GM18907 (cell line): ENCODE measurements at regions not wholly inside any gene's neighbourhood (a gene's known extent, or its start where the extent isn't known, plus 50 kb on each side); places are given as distances from the start of the nearest gene placed in this dataset.
"Not testable (repeated sequence)": the region's sequence is repeated elsewhere in the genome, so short reads cannot be mapped to it uniquely, and the experiment has no call there.

ENCODE experiments used
- ATAC-seq: cut with Tn5 transposase; IDR thresholded peaks from one replicate; pipeline ENCODE4 v1.9.1; 2021; ENCODE audit warnings: mild to moderate bottlenecking, moderate library complexity; ENCODE audit not compliant: unreplicated experiment

DNA sequence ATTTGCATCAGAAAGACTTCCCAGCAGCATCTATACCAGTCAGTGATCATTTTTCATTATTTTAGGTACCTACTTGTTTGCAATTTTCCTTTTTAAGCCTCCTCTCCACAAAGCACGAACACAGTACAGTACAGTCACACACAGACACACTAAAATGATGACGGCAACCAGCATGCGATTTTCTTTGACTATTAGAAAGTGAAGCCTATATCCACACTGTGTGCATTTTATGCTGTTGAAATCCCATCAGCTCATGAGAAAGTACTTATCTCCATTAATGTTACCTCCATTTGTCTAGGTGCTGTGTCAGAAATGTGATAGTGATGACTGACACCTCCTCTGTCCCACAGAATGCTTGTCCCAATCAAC lies 294.7 kb upstream of the MEIS2 start:
- no peak for ATAC-seq

GRCh38 chr15:37397266-37398022 lies 297.1 kb upstream of the MEIS2 start:
- no peak for ATAC-seq

- ATAC-seq, result no peak
These were observed 315.8 kb upstream of the MEIS2 start for GRCh38 chr15:37416103-37416502.

DNA sequence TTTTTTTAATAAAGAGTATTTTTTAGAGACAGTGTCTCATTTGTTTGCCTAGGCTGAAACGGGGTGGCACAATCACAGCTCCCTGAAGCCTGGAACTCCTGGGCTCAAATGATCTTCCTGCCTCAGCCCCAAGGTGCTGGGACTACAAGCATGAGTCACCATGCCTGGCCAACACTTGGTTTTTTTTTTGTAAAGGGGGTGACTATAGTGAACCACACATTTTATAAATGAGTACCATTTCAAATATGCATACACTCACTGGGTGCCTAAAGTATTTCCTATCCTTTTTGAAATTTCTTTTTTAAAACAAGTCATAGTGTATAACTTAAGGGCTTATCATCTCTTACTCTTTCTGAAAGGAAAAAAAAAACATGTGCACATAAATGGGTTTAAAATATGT lies 325.2 kb upstream of the MEIS2 start:
- no peak for ATAC-seq

DNA sequence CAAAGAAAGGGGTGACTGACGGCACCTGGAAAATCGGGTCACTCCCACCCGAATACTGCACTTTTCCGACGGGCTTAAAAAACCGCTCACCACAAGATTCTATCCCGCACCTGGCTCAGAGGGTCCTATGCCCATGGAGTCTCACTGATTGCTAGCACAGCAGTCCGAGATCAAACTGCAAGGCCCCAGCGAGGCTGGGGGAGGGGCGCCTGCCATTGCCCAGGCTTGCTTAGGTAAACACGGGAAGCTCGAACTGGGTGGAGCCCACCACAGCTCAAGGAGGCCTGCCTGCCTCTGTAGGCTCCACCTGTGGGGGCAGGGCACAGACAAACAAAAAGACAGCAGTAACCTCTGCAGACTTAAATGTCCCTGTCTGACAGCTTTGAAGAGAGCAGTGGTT lies 327.0 kb upstream of the MEIS2 start:
- ATAC-seq, result not testable (repeated sequence)

GRCh38 chr15:37446921-37447320 lies 346.6 kb upstream of the MEIS2 start:
- ATAC-seq, result no peak

DNA sequence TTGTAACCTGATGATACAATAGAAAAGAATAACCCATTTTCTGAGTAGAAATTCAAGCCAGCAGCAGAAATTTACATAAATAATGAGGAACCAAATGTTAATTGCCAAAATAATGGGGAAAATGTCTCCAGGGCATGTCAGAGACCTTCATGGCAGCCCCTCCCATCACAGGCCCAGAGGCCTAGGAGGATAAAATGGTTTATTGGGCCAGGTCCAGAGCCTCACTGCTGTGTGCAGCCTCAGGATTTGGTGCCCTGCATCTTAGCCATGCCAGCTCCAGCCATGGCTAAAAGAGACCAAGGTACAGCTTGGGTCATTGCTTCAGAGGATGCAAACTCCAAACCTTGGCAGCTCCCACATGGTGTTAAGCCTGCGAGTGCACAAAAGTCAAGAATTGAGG lies 352.1 kb upstream of the MEIS2 start:
- ATAC-seq, result no peak

DNA sequence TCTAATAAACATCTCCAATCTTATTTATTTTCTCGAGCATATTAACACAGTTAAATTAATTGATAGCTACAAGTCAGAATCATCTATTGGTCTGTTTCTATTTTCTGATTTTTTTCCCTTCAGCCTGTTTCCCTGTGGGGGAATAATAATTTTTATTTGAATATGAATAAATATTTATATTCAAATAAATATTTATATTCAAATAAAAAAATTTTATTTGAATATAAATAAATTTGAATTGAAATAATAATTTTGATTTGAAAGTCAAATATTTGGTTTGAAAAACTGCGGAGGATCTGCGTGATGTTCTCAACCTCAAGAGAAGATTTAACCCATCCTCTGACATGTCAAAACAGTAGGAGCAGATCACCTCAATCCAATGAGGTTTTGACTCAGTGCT lies 380.1 kb upstream of the MEIS2 start:
- ATAC-seq, result no peak

- no peak for ATAC-seq
These were observed 380.8 kb upstream of the MEIS2 start for GRCh38 chr15:37481126-37481525.

- ATAC-seq, result no peak
These were observed 383.4 kb upstream of the MEIS2 start for GRCh38 chr15:37483779-37484178.

DNA sequence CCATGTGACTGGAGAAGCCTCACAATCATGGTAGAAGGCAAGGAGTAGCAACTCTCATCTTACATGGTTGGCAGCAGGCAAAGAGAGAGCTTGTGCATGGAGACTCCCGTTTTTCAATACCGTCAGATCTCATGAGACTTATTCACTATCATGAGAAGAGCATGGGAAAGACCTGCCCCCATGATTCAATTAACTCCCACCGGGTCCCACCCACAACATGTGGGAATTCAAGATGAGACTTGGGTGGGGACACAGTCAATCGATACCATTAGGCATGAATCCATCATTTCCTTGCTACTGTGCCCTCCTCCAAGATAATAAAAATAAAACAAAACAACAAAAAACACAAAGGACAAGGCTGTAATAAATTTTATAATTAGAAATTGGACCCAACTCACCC lies 384.7 kb upstream of the MEIS2 start:
- ATAC-seq, result no peak

GRCh38 chr15:37490707-37491106 lies 390.4 kb upstream of the MEIS2 start:
- ATAC-seq, result no peak

DNA sequence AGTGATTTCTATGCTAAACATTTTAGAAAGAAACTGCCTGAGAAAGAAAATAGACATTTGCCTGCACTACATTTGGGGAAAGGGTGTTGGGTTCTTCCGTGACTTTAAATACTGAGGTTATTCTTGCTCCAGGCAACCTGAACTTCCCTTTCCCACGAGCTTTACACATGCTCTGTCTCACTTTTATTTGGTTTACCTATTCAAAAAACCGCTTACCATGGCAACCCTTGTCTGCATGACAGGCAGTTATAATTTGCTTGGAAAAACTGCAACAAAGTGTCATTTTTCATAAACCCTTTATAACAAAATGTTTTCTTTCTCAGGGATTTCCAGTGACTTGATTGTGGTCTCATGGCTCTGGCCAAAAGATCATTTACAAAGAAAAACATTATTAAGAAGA lies 416.3 kb upstream of the MEIS2 start:
- no peak for ATAC-seq

DNA sequence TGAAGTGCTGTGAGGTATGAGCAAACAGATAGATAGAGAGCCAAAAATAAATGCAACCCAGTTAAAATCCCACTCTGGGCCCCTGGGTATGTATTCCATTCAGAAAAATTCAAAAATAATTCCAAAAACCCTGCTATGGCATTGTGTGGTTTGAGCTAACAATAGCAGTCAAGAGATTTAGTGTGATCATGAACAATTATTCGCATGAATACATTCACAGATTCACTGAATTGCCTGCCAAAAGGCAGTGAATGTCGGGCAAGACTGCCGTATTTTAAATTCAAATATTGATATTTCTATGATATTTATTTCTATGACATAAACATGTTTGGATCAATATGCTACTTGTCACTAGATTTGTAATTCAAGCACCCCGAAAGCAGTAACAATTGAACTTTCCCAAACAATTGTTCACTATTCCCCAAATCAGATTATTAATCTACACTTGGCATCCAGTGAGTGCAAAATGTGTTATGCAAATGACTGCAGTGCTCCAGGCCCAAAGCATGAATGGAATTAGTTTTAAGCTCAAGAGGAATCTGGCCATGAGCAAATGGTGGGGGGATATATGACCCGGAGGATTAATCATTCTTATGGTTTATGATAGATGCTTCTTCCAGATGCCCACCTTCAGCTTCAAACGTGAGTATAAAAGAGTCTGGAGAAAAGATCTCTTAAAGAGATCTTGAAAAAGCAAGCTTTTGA lies 417.0 kb upstream of the MEIS2 start:
- ATAC-seq, result no peak

DNA sequence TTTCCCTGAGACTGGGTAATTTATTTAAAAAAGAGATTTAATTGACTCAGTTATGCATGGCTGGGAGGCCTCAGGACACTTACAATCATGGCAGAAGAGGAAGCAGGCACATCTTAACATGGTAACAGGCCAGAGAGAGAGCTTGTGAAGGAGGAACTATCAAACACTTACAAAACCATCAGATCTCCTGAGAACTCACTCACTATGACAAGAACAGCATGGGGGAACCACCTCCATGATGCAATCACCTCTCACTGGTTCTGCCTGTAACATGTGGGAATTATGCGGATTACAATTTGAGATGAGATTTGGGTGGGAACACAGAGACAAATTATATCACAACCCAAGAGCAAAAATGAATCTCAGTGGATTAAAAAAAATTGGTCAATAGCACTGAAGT lies 416.0 kb upstream of the TMCO5A start:
- no peak for ATAC-seq

GRCh38 chr15:37520026-37520425 lies 414.4 kb upstream of the TMCO5A start:
- ATAC-seq, result no peak

GRCh38 chr15:37520882-37521281 lies 413.6 kb upstream of the TMCO5A start:
- ATAC-seq, result no peak

DNA sequence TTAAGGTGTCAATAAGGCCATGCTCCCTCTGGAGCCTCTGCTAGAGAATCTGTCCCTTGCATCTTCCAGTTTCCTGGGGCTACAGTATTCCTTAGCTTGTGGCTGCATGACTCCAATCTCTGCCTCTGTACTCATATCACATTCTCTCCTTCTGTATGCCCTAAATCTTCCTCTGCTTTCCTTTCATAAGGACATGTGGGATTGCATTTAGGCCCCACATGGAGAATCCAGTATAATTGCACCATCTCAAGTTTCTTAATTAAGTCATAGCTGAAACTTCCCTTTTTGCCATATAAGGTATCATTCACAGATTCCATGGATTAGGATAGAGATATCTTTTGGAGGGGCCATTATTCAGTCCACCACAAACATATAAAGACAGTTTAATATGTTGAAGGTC lies 409.8 kb upstream of the TMCO5A start:
- ATAC-seq, result no peak

DNA sequence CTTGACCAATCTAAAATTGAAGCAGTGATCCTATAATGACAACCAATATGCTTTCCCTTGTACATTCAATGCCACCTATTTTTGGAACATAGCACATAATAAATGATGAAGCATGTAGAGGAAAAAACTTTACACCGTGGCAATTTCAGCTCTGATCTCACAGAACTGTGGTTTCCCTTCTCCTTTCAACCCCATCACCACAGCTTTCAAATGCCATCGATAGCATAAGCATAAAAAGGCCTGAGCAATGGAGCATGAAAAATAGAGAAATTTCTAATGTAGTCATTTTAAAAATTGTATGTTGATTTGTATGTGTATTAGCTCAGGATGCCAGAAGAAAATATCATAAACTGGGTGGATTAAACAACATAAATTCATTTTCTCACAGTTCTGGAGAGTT lies 406.0 kb upstream of the TMCO5A start:
- ATAC-seq, result no peak

GRCh38 chr15:37536967-37537605 lies 397.4 kb upstream of the TMCO5A start:
- no peak for ATAC-seq

DNA sequence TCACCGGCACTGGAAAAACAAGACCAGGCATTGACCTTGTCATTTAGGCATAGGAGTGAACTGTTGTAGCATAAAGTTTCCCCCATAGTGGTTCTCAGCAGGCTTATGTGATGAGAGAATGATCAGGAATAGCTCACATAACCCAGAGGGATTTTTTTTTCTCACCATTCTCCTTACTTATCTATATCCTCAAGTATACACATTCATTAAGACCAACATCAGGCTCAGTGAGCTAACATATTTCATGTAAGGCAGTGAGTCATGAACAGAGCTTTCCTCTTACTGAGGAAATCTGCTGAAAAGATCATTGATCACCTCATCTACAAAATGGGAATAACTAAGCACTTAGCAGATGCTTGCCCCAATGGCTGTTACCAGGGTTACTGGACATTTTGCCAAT lies 396.6 kb upstream of the TMCO5A start:
- ATAC-seq, result no peak

DNA sequence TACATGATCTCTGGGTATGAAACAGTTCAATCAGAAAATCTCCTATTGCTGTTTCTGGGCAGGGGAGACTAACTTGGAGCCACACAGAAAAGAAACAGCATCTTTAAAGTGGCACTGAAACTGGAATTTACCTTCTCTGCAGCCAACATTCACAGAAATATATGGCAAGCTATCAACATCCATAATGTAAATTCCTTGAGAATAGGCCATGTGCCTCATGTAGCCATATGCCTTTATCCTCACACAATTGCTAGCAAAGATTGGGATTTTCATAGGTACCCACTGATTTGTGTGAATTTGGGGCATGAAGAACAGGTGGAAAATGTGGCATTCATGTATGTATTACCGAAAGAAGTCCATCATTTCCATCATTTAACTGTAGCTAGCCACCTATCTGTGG lies 386.3 kb upstream of the TMCO5A start:
- no peak for ATAC-seq
